HG02870 (cell line): ENCODE measurements at regions not wholly inside any gene's neighbourhood (a gene's known extent, or its start where the extent isn't known, plus 50 kb on each side); places are given as distances from the start of the nearest gene placed in this dataset.
"Not testable (repeated sequence)": the region's sequence is repeated elsewhere in the genome, so short reads cannot be mapped to it uniquely, and the experiment has no call there.

ENCODE experiments used
- ATAC-seq: cut with Tn5 transposase; IDR thresholded peaks from one replicate; pipeline ENCODE4 v1.9.1; 2021; ENCODE audit warnings: mild to moderate bottlenecking, moderate library complexity; ENCODE audit not compliant: unreplicated experiment

DNA sequence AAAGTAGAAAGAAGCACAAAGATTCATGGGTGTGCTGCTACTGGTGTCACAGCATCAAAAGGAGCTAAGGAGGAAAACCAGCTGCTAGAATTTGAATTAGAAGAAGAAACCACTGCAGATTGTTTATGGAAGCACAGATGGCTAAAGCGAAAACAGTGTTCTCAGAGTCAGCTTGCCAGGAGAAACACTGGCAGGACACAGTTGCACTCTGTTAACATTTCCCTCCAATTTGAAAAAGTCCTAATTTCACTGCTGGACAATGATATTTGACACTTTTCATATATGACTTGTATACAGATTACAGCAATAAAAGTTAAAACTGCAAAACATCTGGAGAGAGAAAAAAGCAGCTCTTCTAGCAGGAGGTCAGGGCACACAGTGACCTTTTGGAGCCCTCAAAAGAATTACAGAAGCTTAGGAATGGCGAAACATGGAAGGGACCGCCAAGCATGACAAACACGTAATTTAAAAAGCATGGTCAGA is 314.5 kb downstream of the COL12A1 start:
- ATAC-seq = no peak

DNA sequence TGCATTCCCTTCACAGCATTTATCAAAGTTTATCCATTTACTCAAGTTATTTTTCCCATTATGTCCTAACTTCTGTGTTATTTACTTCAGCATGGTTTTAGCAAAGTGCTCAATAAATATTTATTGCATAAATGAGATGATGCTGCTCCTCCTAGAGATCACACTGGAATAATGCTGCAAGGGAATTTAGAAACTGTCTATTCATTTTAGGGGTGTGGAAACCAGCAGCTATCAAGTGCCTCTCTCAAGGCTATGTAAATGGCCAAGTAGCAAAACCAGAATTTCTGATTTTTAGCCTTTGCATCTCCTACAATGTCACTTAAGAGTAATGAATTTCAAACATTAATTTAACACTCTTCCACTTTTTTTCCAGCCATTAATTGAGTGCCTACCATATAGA is 316.2 kb downstream of the COL12A1 start:
- ATAC-seq = no peak

DNA sequence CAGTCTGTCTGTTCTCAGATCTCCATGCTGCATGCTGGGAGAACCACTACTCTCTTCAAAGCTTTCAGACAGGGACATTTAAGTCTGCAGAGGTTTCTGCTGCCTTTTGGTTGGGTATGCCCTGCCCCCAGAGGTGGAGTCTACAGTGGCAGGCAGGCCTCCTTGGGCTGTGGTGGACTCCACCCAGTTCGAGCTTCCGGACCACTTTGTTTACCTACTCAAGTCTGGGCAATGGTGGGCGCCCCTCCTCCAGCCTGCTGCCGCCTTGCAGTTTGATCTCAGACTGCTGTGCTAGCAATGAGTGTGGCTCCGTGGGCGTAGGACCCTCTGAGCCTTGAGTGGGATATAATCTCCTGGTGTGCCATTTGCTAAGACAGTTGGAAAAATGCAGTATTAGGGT is 317.1 kb downstream of the COL12A1 start:
- not testable (repeated sequence) for ATAC-seq

- no peak for ATAC-seq
These were observed 325.9 kb downstream of the COL12A1 start for GRCh38 chr6:74879976-74880375.

DNA sequence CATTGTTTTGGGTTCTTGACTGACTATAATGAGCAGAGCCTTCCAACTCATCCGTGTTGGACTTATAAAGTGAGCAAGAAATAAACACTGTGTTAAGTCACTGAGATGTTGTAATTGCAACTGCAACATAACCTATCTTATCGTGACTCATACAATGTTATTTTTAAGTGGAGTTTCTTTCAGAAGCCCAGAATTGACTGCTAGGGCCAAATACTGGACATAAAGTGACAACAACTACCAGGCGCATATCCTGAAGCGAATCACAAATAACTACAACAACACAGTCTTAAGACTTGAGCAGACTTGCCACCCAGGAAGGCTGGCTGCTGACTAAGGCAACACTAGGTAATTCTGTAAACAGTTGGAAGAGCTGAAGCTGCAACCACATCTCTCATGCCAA is 326.6 kb downstream of the COL12A1 start:
- no peak for ATAC-seq

GRCh38 chr6:74875193-74875592 is 330.7 kb downstream of the COL12A1 start:
- ATAC-seq = no peak

- no peak for ATAC-seq
These were observed 332.9 kb downstream of the COL12A1 start for GRCh38 chr6:74872754-74873476.

DNA sequence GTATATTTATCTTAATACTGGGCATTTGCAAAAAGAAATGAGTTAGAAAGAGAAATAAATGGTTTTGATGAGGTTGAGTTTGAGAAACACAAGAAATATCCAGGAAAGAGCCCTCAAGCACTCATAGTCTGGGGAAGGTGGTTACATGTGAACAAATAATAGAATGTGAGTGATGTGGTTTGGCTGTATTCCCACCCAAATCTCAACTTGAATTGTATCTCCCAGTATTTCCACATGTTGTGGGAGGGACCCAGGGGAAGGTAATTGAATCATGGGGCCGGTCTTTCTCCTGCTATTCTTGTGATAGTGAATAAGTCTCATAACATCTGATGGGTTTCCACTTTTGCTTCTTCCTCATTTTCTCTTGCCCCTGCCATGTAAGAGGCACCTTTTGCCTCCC is 334.1 kb downstream of the COL12A1 start:
- no peak for ATAC-seq

- no peak for ATAC-seq
These were observed 335.4 kb downstream of the COL12A1 start for GRCh38 chr6:74870403-74870802.

GRCh38 chr6:74867291-74867690 is 338.6 kb downstream of the COL12A1 start:
- no peak for ATAC-seq

DNA sequence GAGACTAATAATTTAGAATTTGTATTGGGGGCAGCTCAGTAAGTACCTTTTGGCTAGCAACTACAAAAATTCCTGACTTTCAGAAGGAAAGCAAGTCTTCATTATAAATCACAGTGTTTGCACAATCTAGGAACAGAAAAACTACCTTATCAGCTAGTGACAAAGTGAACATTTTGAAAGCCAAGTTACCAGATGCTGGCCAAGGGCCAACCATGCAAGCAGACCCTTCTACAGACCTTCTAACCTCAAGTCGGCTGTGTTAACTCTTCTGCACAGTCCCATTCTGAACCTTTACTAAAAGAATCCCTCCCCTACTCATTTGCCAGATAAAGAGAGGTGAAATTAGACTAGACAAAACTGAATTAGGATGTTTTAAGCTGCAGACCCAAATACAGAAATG is 341.9 kb downstream of the COL12A1 start:
- no peak for ATAC-seq

GRCh38 chr6:74860456-74860855 is 345.4 kb downstream of the COL12A1 start:
- ATAC-seq = no peak

GRCh38 chr6:74857157-74857556 is 348.7 kb downstream of the COL12A1 start:
- no peak for ATAC-seq

GRCh38 chr6:74853991-74854390 is 351.9 kb downstream of the COL12A1 start:
- no peak for ATAC-seq

GRCh38 chr6:74851596-74851995 is 354.3 kb downstream of the COL12A1 start:
- ATAC-seq = no peak

GRCh38 chr6:74840953-74841352 is 364.9 kb downstream of the COL12A1 start:
- ATAC-seq = no peak

GRCh38 chr6:74834967-74835366 is 370.9 kb downstream of the COL12A1 start:
- ATAC-seq = no peak

- no peak for ATAC-seq
These were observed 379.6 kb downstream of the COL12A1 start for GRCh38 chr6:74826263-74826662.

GRCh38 chr6:74814440-74814839 is 391.4 kb downstream of the COL12A1 start:
- no peak for ATAC-seq

DNA sequence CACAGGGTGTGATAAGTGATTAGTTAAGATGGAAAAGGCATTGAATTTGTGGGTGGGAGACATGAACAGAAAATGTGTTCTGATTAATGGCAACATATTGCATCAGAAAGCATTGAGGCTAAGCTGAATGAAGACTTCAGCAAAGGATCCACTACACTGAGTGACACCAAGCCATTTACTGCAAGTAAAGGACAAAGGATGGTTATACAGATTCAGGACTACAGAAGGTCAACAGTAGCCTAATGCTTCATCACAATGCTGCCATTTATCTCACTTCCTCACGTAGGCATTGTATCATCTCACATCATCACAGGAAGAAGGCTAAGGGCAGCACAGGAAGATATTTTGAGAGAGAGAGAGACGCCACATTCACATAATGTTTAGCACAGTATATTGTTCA is 398.2 kb downstream of the COL12A1 start:
- ATAC-seq = no peak

DNA sequence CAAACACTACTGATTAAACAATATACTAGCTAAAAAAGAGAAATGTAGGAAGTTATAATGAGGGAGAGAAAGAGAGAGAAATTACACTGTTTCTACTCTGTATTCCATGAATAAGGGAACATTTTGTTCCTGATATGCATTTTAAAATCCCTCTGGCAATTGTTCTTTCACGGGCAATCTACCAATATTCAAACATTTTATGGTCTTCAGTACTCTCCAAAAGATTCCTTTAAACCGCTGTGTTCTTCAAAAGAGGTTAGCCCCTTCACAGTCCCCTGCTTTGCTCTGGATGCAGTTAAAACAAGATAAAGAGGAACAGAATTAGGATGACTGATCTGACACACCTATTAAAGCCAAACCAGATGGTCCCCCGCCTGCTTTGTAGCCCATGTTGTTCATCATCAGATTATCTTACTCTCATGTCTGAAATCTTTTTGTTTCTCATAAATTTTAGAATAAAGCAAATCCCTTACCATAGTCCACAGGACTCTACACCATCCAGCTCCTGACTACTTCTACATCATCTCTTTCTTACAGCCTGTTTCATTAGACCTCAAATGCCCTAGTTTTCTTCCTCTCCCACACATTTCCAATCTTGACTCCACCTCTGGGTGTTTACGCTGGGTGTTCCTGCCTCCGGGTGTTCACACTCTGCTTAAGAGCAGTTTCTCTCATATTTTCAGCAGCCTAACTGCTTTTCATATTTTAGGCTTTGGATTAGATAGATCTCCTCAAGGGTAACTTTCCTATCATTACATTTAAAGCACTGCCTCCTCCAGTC is 399.7 kb downstream of the COL12A1 start:
- ATAC-seq = no peak

DNA sequence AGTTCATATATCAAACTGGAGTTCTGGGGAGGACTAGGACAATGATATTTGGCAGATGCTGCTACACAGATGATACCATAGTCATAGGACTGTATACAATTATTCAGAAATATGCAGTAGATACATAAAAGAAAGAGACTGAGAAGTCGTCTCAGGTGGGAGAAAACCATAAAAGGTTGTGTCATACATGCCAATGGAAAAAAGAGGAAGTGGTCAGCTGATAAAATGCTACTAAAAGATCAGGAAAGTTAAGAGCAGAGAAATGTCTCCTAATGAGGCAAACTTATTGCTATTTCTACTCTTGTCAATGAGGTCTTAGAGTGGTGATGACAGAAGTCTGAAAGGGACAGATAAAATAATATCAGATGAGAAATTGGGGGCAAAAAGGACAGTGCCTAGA is 407.6 kb downstream of the COL12A1 start:
- no peak for ATAC-seq
